Spleen (tissue), 7 donors: ENCODE measurements at regions not wholly inside any gene's neighbourhood (a gene's known extent, or its start where the extent isn't known, plus 50 kb on each side); places are given as distances from the start of the nearest gene placed in this dataset.

Source experiments
- POLR2A ChIP-seq, 3 donors: fragments of 450-650 bp; IDR thresholded peaks; one replicate each; pipeline ENCODE4 v1.5.1; 2017; ENCODE audit warnings: antibody characterized with exemption in 3 of 3, mild to moderate bottlenecking in 1 of 3
- TF ChIP-seq, protein P1 (sequence below), 11 experiments: fragments of 200-600 bp in 7 of 11; fragments of 450-650 bp in 4 of 11; sonication (generic) in 4 of 11; IDR thresholded peaks in 8 of 11; conservative IDR thresholded peaks in 3 of 11; 1 replicate in 7 of 11; 2 replicates in 4 of 11; pipeline versions ENCODE4 v1.4.0 to v1.8.0; 2016 to 2021; ENCODE audit warnings: antibody characterized with exemption in 11 of 11, inconsistent platforms in 4 of 11, mild to moderate bottlenecking in 1 of 11
- donor health status: DM: no; HTN: no; CAD: no; lungs with moderate emphysema.
- donor health status: DM: no; HTN: no; CAD: no.
- donor health status: DM: no; HTN: no; CAD: no.

DNA sequence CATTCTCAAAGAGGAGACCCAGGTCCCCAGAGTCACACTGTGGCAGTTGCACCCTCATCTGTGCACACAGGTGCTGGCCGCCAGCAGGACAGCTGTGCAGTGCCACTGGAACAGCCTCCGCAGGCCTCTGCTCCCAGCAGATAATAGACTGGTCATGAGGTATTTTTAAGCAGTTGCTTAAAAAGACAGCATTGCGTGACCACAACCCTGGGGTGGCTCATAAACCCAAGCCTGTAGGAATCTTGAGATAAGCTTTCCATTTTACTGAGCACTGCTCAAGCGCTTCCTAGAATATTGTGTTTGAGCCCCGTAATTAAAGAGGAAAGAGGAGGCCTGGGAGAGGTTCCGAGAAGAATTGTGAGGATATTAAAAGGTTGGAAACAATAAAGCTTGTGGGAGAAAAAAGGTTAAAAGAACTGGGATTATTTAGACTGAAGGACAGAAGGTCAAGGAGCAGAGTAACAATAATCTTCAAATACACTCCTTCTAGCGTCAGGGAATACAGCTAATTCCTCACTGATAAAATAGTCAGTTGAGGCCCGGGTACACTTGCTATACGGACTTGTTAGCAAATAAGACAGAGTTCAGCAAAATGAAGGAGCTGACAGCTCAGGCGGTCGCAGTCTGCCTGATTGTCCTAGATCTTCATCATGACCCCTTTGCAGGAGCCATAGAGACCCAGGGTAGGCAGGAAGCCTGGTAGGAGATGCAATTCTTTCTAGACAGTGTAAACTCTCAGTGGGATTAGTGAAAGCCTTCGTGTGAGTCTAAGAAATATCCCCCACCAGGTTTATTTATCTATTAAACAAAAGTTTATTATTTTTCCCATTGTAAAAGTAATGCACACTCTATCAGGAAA is 86.2 kb upstream of the KIT start:
- TF ChIP-seq, protein P1, sequence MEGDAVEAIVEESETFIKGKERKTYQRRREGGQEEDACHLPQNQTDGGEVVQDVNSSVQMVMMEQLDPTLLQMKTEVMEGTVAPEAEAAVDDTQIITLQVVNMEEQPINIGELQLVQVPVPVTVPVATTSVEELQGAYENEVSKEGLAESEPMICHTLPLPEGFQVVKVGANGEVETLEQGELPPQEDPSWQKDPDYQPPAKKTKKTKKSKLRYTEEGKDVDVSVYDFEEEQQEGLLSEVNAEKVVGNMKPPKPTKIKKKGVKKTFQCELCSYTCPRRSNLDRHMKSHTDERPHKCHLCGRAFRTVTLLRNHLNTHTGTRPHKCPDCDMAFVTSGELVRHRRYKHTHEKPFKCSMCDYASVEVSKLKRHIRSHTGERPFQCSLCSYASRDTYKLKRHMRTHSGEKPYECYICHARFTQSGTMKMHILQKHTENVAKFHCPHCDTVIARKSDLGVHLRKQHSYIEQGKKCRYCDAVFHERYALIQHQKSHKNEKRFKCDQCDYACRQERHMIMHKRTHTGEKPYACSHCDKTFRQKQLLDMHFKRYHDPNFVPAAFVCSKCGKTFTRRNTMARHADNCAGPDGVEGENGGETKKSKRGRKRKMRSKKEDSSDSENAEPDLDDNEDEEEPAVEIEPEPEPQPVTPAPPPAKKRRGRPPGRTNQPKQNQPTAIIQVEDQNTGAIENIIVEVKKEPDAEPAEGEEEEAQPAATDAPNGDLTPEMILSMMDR (IDR thresholded peaks at IDR 0.05 in 8 of 11, conservative IDR thresholded peaks at IDR 0.05 in 3 of 11) = no peak
- no peak for TF ChIP-seq POLR2A (IDR thresholded peaks at IDR 0.05)
